ENCODE measurements at regions not wholly inside any gene's neighbourhood (a gene's known extent, or its start where the extent isn't known, plus 50 kb on each side); places are given as distances from the start of the nearest gene placed in this dataset.

- no peaks in the 10 kb centered on the region for H3K27me3 ChIP-seq
- H3K4me3 ChIP-seq, result no peak overlapping the region
- intact Hi-C loops (cut with DNase I), result no loop called here
- H3K27ac ChIP-seq, result no peak overlapping the region
- no peak for DNase-seq (ENCODE audit: low spot score in 2 of 2)
- TF ChIP-seq CTCF (IDR thresholded peaks at IDR 0.05), result no peak
- no peaks in the 10 kb centered on the region for H3K36me3 ChIP-seq
- H3K4me1 ChIP-seq, result no peaks in the 10 kb centered on the region
- no peaks in the 10 kb centered on the region for H3K9me3 ChIP-seq
Observed at GRCh38 chr7:124375391-124375790, 342.5 kb upstream of the TMEM229A start.

- Histone ChIP-seq H3K4me1 (no peaks in the 10 kb centered on the region), H3K27me3 (no peaks in the 10 kb centered on the region), H3K4me3 (no peak overlapping the region), H3K9me3 (no peaks in the 10 kb centered on the region), H3K36me3 (no peaks in the 10 kb centered on the region), H3K27ac (no peak overlapping the region)
- intact Hi-C loops (cut with DNase I), result no loop called here
- TF ChIP-seq CTCF (IDR thresholded peaks at IDR 0.05), result no peak
- no peak for DNase-seq (ENCODE audit: low spot score in 2 of 2)
Observed at GRCh38 chr7:124369310-124369709, 336.4 kb upstream of the TMEM229A start.

- no peaks in the 10 kb centered on the region for H3K9me3 ChIP-seq
- TF ChIP-seq CTCF (IDR thresholded peaks at IDR 0.05), result no peak
- intact Hi-C loops (cut with DNase I), result no loop called here
- no peaks in the 10 kb centered on the region for H3K36me3 ChIP-seq
- H3K27ac ChIP-seq, result no peak overlapping the region
- H3K4me3 ChIP-seq, result no peak overlapping the region
- DNase-seq (ENCODE audit: low spot score in 2 of 2), result no peak
- H3K27me3 ChIP-seq, result no peaks in the 10 kb centered on the region
- no peaks in the 10 kb centered on the region for H3K4me1 ChIP-seq
Observed at GRCh38 chr7:124366118-124366517, 333.3 kb upstream of the TMEM229A start.

GRCh38 chr7:124364283-124364682 lies 331.4 kb upstream of the TMEM229A start:
- no peaks in the 10 kb centered on the region for H3K9me3 ChIP-seq
- H3K27ac ChIP-seq, result no peak overlapping the region
- no peaks in the 10 kb centered on the region for H3K4me1 ChIP-seq
- DNase-seq (ENCODE audit: low spot score in 2 of 2), result no peak
- H3K4me3 ChIP-seq, result no peak overlapping the region
- no peak for TF ChIP-seq CTCF (IDR thresholded peaks at IDR 0.05)
- H3K27me3 ChIP-seq, result no peaks in the 10 kb centered on the region
- intact Hi-C loops (cut with DNase I), result no loop called here
- no peaks in the 10 kb centered on the region for H3K36me3 ChIP-seq

GRCh38 chr7:124354201-124354600 lies 321.3 kb upstream of the TMEM229A start:
- intact Hi-C loops (cut with DNase I), result no loop called here
- TF ChIP-seq CTCF (IDR thresholded peaks at IDR 0.05), result no peak
- DNase-seq (ENCODE audit: low spot score in 2 of 2), result no peak
- Histone ChIP-seq H3K27me3 (no peaks in the 10 kb centered on the region), H3K4me1 (no peaks in the 10 kb centered on the region), H3K27ac (no peak overlapping the region), H3K9me3 (no peaks in the 10 kb centered on the region), H3K36me3 (no peaks in the 10 kb centered on the region), H3K4me3 (no peak overlapping the region)

- Histone ChIP-seq H3K27ac (no peak overlapping the region), H3K4me3 (no peak overlapping the region), H3K4me1 (no peaks in the 10 kb centered on the region), H3K36me3 (no peaks in the 10 kb centered on the region), H3K27me3 (no peaks in the 10 kb centered on the region), H3K9me3 (no peaks in the 10 kb centered on the region)
- intact Hi-C loops (cut with DNase I), result no loop called here
- no peak for TF ChIP-seq CTCF (IDR thresholded peaks at IDR 0.05)
- no peak for DNase-seq (ENCODE audit: low spot score in 2 of 2)
Observed at GRCh38 chr7:124351950-124352349, 319.1 kb upstream of the TMEM229A start.
